Amniotic epithelial cell (primary cell): ENCODE measurements at regions not wholly inside any gene's neighbourhood (a gene's known extent, or its start where the extent isn't known, plus 50 kb on each side); places are given as distances from the start of the nearest gene placed in this dataset.

Source experiments
- DNase-seq: peaks from one replicate; pipeline ENCODE4 v3.0.0-alpha.2; 2010; ENCODE audit warnings: low read depth

DNA sequence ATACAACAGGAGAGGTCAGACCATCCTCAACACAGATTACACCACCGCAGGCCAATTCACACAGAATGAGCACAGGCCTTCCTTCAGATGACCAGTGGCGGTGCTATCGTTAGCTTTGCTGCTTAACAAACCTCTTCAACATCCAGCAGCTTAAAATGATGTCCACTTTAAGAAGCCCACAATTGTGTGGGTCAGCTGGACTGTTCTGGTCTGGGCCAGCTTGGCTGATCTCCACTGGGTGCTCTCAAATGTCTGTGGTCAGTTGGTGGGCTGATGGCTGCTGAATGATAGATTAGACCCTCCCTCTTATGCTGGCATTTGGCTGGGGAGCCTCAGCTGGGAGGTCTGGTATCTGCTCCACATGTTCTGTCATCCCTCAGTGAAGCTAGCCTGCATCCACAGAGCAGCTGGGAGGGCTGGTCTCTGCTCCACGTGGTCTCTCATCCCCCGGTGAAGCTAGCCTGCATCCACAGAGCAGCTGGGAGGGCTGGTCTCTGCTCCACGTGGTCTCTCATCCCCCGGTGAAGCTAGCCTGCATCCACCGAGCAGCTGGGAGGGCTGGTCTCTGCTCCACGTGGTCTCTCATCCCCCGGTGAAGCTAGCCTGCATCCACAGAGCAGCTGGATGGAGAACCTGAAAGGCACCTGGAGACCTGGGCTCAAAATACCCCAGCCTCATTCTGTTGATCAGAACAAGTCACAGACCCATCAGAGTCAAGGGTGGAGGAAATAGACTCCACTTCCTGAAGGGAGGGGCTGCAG, 203.6 kb upstream of the DIO3 start:
- DNase-seq = no peak

GRCh38 chr14:101358320-101359125, 202.8 kb upstream of the DIO3 start:
- peak; percentile 17 for DNase-seq

GRCh38 chr14:101359221-101360053, 201.9 kb upstream of the DIO3 start:
- DNase-seq = peak; percentile 88

DNA sequence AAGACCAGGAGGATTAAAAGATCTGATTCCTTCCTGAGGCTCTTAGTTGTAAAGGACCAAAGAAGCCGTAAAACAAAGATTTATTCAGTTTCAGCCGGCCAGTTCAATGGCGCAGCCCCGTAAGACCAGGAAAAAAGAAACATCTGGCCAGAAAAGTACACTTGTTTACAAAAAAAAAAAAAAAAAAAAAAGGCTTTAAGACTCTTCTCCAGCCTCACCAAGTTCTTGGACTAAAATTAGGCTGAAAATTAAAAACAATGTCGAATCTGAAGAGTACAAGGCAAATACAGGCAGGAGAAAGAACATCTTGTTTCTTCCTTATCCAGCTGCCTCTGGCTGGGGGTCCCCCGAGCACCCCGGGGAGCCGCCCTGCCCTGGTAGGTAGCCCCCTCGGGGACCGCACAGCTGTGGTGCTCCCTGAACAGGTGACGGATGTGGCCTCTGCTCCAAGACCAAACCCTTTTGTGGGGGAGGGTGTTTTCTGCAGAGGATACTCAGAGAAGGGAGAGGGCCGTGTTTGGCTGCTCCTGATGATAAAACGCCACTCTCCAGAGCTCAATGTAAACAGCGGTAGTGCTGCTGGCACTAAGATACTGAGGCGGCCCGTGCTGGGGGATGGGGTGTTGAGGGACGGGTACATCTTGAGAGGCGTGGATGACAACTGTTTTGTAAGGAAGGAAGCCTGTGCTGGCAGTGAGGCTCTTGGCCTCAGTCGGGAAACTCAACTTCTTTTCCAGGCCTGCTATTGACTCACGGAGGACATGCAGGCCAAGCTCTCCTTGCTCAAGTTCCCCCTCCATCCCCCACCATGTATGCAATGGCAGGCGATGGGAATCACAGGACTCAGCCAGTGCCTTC, 201.0 kb upstream of the DIO3 start:
- peak; percentile 71 for DNase-seq

GRCh38 chr14:101361044-101361443, 200.3 kb upstream of the DIO3 start:
- DNase-seq = no peak

DNA sequence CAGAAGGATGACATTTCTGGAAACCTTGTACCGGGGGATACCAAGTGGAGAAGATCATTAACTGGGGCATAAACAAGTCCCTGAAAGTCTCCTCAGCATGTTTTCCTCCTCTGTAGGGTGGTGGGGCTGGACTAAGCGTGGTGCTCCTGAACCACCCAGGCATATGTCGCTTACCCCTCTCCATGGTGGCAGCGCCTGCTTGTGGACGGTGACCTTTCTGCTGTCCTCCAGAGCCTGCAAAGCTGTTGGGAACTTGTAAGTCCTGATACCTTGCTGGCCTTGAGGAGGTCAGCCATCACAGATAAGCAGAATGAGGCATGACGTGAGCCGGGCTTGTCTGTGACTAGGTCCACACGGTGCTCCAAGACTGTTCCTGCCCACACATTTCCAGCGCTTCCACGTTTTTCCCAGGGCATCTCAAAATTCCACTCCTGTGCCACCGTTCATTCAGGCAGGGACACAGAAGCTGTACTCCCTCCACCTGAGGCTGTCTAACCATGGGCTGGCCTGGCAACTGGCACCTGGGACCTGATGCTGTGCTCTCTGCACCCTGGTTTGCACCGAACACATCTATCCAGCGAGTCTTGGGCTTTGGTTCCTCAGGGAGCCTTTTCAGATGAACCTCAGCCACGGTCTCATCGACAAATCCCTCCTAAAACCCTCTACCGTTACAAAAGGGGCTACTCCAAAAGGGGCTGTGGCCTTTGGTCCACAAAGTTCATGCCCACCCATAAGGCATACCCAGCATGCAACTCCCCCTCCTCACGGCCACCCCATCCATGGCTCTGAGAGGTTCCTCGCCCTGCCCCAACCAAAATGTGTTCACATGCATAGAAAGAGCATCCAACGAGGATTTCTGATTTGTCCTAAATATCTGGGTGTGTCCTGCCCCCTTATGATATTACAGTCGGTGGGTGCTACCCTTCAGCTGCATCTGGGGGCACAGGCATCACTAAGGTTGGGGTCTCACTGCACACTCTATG, 199.6 kb upstream of the DIO3 start:
- no peak for DNase-seq

- no peak for DNase-seq
These were observed 198.6 kb upstream of the DIO3 start for GRCh38 chr14:101362529-101363260.

- peak; percentile 47 for DNase-seq
These were observed 198.1 kb upstream of the DIO3 start for GRCh38 chr14:101363261-101363555.

- no peak for DNase-seq
These were observed 197.4 kb upstream of the DIO3 start for GRCh38 chr14:101363880-101364391.

DNA sequence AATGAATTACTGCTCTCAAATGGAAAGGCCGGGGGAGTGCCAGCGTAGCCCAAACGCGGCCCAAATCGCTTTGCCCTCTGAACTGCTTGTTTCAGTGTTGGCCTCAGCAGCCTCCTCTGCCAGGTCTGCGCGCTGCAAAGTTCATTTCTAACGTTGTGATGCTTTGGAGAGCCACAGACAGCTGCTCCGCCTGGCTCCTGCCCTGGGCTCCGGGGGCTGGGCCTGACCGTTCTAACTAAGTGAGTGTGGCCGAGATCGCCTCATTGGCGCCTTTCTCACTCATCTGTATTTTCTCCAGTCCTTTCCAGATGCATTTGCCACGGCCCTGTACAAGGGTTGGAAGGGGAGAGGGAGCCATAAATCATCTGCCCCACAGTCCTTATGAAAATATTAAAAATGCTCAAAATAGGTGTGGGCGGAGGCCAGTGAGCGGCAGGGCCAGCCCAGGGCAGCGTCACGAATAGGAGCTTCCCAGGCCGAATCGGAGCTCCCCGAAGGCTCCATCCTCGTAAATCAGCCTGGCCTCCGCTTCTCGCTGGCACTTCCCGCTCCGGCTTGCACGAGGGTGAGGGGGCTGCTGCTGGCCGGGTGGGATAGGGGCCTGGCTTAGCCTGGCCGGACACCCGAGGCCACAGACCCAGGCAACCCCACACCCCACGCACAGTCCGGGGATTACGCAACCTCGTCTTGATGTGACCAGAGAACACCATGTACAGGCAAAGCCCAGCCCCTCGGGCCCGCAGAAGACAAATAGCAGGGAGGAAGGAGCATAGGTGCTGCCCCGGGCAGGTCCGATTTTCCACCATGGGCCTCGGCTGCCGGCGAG, 196.6 kb upstream of the DIO3 start:
- peak; percentile 86 for DNase-seq

GRCh38 chr14:101365329-101366158, 195.8 kb upstream of the DIO3 start:
- no peak for DNase-seq

DNA sequence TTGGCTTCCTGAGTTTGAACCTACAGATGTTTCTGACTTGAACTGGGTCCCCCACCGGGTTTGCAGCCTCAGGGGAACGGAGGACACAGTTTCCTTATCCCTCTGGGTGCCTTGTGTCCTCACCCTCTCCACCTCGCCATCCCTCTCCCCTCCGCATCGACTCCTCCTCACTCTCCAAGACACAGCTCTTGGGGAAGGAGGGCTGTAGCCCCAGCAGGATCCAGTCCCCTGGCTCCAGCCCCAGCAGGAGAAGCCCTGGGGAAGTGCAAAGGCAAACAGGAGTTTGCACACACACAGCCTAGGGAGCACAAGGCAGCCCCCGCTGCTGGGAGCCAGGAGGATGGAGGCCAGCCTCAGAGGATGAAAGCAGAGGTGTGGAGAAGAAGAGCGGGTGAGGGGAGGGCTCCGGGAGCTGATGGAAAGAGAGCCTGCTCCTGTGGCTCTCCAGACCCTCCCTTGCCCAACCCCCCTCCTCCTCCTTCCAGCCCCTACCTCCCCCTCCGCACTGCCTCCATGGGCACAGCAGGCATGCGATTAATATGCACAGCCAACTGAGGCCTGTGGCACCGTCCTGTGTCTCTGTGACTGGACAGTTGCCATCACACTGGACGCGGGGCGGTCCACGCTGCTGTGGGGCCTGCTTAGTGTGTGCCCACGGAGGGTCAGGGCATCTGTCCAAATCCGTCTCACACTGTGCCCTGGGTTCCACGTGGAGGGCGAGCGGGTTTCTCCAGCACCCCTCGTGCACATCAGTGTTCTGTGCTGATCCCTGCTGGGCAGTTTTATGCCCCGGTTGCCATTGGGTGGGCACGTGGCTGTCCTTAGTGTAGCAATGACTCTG, 193.7 kb upstream of the DIO3 start:
- no peak for DNase-seq

DNA sequence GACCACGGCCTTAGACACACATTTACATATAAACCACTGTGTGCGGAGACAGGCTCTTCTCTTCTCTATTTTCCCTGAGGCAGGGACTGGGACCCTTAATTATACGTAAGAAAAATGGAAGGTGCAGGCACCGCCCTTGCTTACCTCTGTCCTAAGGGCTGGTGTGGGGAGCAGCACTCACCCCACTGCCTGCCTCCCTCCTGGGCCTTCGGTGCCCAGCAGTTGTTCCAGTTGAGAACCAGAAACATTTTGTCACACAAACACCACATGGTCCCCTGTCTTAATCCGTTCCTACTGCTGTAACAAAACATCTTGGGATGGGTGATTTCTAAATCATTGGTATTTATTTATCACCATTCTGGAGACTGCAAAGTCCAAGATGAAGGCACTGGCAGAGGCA, 192.7 kb upstream of the DIO3 start:
- no peak for DNase-seq

- DNase-seq = no peak
These were observed 191.9 kb upstream of the DIO3 start for GRCh38 chr14:101369194-101369915.

DNA sequence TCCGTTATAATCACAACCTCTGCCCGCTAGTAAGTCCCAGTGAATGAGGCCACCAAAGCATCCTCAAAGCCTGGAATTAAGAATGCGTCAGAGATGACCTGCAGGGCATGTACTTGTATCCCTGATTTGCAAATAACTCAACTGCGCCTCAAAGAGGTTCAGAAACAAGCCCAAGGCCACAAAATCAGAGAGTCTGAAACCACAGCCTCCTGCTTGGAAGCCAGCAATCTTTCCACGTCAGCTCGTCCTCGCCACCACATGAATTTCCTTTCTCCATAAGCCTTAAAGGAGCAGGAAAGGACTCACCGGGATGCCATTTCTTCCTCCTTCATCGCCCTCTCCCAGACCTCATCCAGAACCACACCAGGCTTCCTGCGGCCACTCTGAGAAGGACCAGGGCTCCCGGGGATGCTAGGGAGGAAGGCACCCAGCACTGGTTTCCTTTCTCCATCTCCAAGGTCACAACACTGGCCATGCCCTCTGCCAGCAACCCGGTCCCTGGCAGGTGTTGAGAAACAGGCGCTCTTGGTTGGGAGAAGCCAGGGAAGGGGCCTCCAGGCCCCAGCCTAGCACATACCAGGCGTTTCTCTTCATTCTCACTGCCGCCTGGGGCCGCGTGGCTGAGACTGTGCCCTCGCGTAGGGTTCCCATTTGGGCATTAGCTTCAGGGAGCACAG, 191.2 kb upstream of the DIO3 start:
- peak; percentile 77 for DNase-seq
